Thyroid gland (tissue), 4 donors: ENCODE measurements at regions not wholly inside any gene's neighbourhood (a gene's known extent, or its start where the extent isn't known, plus 50 kb on each side); places are given as distances from the start of the nearest gene placed in this dataset.

Experiments used
- CTCF ChIP-seq, 6 experiments: fragments of 200-600 bp in 3 of 6; fragments of 450-650 bp in 3 of 6; sonication (generic) in 3 of 6; IDR thresholded peaks; one replicate each; pipeline ENCODE4 v1.5.1; 2016 to 2019; ENCODE audit warnings: antibody characterized with exemption in 6 of 6, mild to moderate bottlenecking in 2 of 6, inconsistent platforms in 1 of 6, moderate library complexity in 1 of 6
- POLR2A ChIP-seq, 2 donors: fragments of 450-650 bp; IDR thresholded peaks; one replicate each; pipeline ENCODE4 v1.6.1; 2017; ENCODE audit warnings: antibody characterized with exemption in 2 of 2, mild to moderate bottlenecking in 2 of 2, moderate library complexity in 1 of 2

- TF ChIP-seq POLR2A (IDR thresholded peaks at IDR 0.05), result no peak
- no peak for TF ChIP-seq CTCF (IDR thresholded peaks at IDR 0.05)
Measured at GRCh38 chr1:5571861-5572401, 420.3 kb downstream of the NPHP4 start.
